HCT116 (cell line): ENCODE measurements at regions not wholly inside any gene's neighbourhood (a gene's known extent, or its start where the extent isn't known, plus 50 kb on each side); places are given as distances from the start of the nearest gene placed in this dataset.

Source experiments
- ATAC-seq: fragments of 200-7000 bp; cut with Tn5 transposase; 2 replicates; pipeline ENCODE4 v1.9.1; 2020; ENCODE audit warnings: mild to moderate bottlenecking, moderate library complexity
- BruUV-seq: library from RNA; stranded (reverse); fragments of 400-500 nt; replicated peaks from 2 replicates; lab custom pipeline; 2021; lab: Mats Ljungman, UMichigan
- CTCF ChIA-PET: fragments of 300-600 bp; sonication (Branson Sonifier 250); formaldehyde crosslinking; loops from one replicate; lab custom pipeline; 2021; ENCODE audit warnings: antibody characterized with exemption; lab: Charles Lee
- POLR2A ChIA-PET: fragments of 300-600, 350-600 bp; sonication (Branson Sonifier 250); formaldehyde crosslinking; loops from one replicate; lab custom pipeline; 2021; ENCODE audit warnings: antibody characterized with exemption; lab: Charles Lee
- RAD21 ChIA-PET, 2 experiments: fragments of 300-600 bp; sonication (Branson Sonifier 250); formaldehyde crosslinking; loops; one replicate each; lab custom pipeline; 2023; ENCODE audit warnings: low total read pairs in 2 of 2; ENCODE audit not compliant: uncharacterized antibody in 2 of 2, unreplicated experiment in 2 of 2, low non-redundant PET in 1 of 2; lab: Charles Lee
- DNase-seq: peaks from one replicate; pipeline ENCODE4 v3.0.0-alpha.2; 2010; ENCODE audit warnings: low read depth, low spot score
- H2AFZ ChIP-seq: fragments of 200-600 bp; shearing (Covaris generic), sonication (generic); 2 replicates; pipeline ENCODE4 v1.6.1; 2017; ENCODE audit warnings: low read depth, mixed run types, mixed read lengths, antibody characterized with exemption, low read length; ENCODE audit not compliant: poor library complexity, severe bottlenecking
- H3K27ac ChIP-seq: 2 replicates; pipeline ENCODE4 v1.5.1; 2012; ENCODE audit warnings: low read depth, low read length
- H3K27me3 ChIP-seq: fragments of 200-600 bp; sonication (generic); 2 replicates; pipeline ENCODE4 v1.6.1; 2016; ENCODE audit warnings: mixed run types, low read length, mixed read lengths; ENCODE audit not compliant: insufficient read depth
- H3K36me3 ChIP-seq, 2 experiments: fragments of 200-500 bp in 1 of 2; fragments of 200-600 bp in 1 of 2; sonication (Bioruptor generic) in 1 of 2; sonication (generic) in 1 of 2; 2 replicates each; pipeline versions ENCODE4 v1.5.1 to v1.6.1; 2014 to 2016; ENCODE audit warnings: low read length in 2 of 2, inconsistent platforms in 1 of 2, mixed read lengths in 1 of 2, mixed run types in 1 of 2; ENCODE audit not compliant: insufficient read depth in 2 of 2, control insufficient read depth in 1 of 2
- H3K4me1 ChIP-seq, 2 experiments: fragments of 200-600 bp in 1 of 2; sonication (generic) in 1 of 2; 2 replicates each; pipeline versions ENCODE4 v1.5.1 to v1.6.1; 2012 to 2017; ENCODE audit warnings: low read length in 2 of 2, inconsistent platforms in 1 of 2, mild to moderate bottlenecking in 1 of 2, mixed read lengths in 1 of 2, mixed run types in 1 of 2, moderate library complexity in 1 of 2; ENCODE audit not compliant: insufficient read depth in 2 of 2, control insufficient read depth in 1 of 2
- H3K4me2 ChIP-seq: fragments of 200-600 bp; sonication (generic); 2 replicates; pipeline ENCODE4 v1.6.1; 2017; ENCODE audit warnings: mixed run types, low read length, mixed read lengths
- H3K4me3 ChIP-seq, 2 experiments: fragments of 200-600 bp in 1 of 2; sonication (generic) in 1 of 2; replicated peaks in 1 of 2; 2 replicates each; pipeline ENCODE4 v1.5.1; 2011 to 2016; ENCODE audit warnings: low read length in 2 of 2, control low read depth in 1 of 2, low read depth in 1 of 2, mild to moderate bottlenecking in 1 of 2, mixed read lengths in 1 of 2, mixed run types in 1 of 2
- H3K79me2 ChIP-seq: fragments of 200-600 bp; sonication (generic); 2 replicates; pipeline ENCODE4 v1.6.1; 2017; ENCODE audit warnings: mild to moderate bottlenecking, mixed run types, low read length, moderate library complexity, mixed read lengths; ENCODE audit not compliant: insufficient read depth
- H3K9ac ChIP-seq: fragments of 200-600 bp; sonication (generic); 2 replicates; pipeline ENCODE4 v1.6.1; 2016; ENCODE audit warnings: low read length, mixed read lengths
- H3K9me2 ChIP-seq: fragments of 200-600 bp; sonication (generic), shearing (Covaris generic); 2 replicates; pipeline ENCODE4 v1.6.1; 2017; ENCODE audit warnings: mixed run types, mild to moderate bottlenecking, moderate library complexity; ENCODE audit not compliant: insufficient read depth
- H3K9me3 ChIP-seq, 2 experiments: fragments of 200-500 bp in 1 of 2; fragments of 200-600 bp in 1 of 2; sonication (Bioruptor generic) in 1 of 2; sonication (generic) in 1 of 2; 2 replicates each; pipeline ENCODE4 v1.6.1; 2014 to 2017; ENCODE audit warnings: low read length in 2 of 2, mixed read lengths in 2 of 2, inconsistent platforms in 1 of 2, low read depth in 1 of 2, mild to moderate bottlenecking in 1 of 2, mixed run types in 1 of 2, moderate library complexity in 1 of 2; ENCODE audit not compliant: control insufficient read depth in 1 of 2, insufficient read depth in 1 of 2
- H4K20me1 ChIP-seq: fragments of 200-600 bp; sonication (generic), shearing (Covaris generic); 2 replicates; pipeline ENCODE4 v1.6.1; 2017; ENCODE audit warnings: mixed run types, mild to moderate bottlenecking, moderate library complexity; ENCODE audit not compliant: insufficient read depth
- JUND ChIP-seq: IDR thresholded peaks from 2 replicates; pipeline ENCODE4 v1.6.1; 2012
- MAX ChIP-seq: IDR thresholded peaks from 2 replicates; pipeline ENCODE4 v1.6.1; 2012
- SIN3A ChIP-seq: IDR thresholded peaks from 2 replicates; pipeline ENCODE4 v1.6.1; 2012; ENCODE audit warnings: low read depth
- ZBTB33 ChIP-seq: IDR thresholded peaks from 2 replicates; pipeline ENCODE4 v1.6.1; 2011; ENCODE audit warnings: mild to moderate bottlenecking, low read length, moderate library complexity; ENCODE audit not compliant: insufficient replicate concordance; ENCODE audit errors: extremely low read depth
- intact Hi-C: fragments of 100-400 bp; cut with micrococcal nuclease; formaldehyde crosslinking; loops from 2 replicates; pipeline ENCODE4 v1.10.0; 2022

- no peak for DNase-seq
- CTCF ChIA-PET, result no interaction called here
- intact Hi-C loops, result no loop called here
- Histone ChIP-seq H3K9ac (no peak overlapping the region), H4K20me1 (no peaks in the 10 kb centered on the region), H3K27ac (no peak overlapping the region), H3K4me3 (no peak overlapping the region), H3K36me3 (no peaks in the 10 kb centered on the region)
- RAD21 ChIA-PET, result no interaction called here
- TF ChIP-seq MAX, result no peak
- no peak for TF ChIP-seq ZBTB33
- TF ChIP-seq SIN3A, result no peak
- TF ChIP-seq, all 23 proteins: peak for 0
- Histone ChIP-seq H3K4me1 (no peaks in the 10 kb centered on the region), H3K27me3 (no peaks in the 10 kb centered on the region), H3K9me2 (no peaks in the 10 kb centered on the region), H2AFZ (no peak overlapping the region), H3K4me2 (no peak overlapping the region), H3K79me2 (no peaks in the 10 kb centered on the region), H3K9me3 (no peaks in the 10 kb centered on the region)
- ATAC-seq, result no peak
- POLR2A ChIA-PET, result no interaction called here
- BruUV-seq, result no TSS peak
Measured at GRCh38 chr5:53167836-53168235, 58.3 kb upstream of the MOCS2 start.

DNA sequence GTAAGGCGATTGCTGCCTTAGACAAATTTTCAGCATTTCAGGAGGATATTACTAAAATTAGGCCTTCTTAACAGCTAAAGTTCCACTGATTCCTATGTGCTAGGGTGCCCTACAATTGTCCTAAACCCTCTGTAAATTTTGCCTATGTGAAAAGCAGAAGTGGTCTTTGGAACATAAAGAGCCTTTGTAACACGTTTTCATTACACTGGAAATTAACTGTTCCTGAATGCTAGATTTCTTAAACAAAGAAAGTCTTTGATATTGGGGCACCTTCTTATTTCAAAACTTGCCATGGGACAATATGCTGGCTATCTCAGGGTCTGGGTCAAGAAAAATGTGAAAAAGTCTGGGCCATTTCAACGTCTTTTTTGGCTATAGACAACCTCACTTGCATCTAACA lies 60.4 kb upstream of the MOCS2 start:
- POLR2A ChIA-PET, result no interaction called here
- intact Hi-C loops, result loop anchor here (2.0 to 5.0 kb wide), 3 partner anchors 261 to 1062 kb away; no protein-coding TSS in a partner anchor
- Histone ChIP-seq H4K20me1 (no peaks in the 10 kb centered on the region), H2AFZ (no peak overlapping the region), H3K36me3 (no peaks in the 10 kb centered on the region), H3K4me2 (no peak overlapping the region), H3K9me2 (no peaks in the 10 kb centered on the region), H3K79me2 (no peaks in the 10 kb centered on the region), H3K9me3 (no peaks in the 10 kb centered on the region), H3K4me1 (no peaks in the 10 kb centered on the region), H3K27me3 (no peaks in the 10 kb centered on the region), H3K27ac (no peak overlapping the region), H3K4me3 (no peak overlapping the region), H3K9ac (no peak overlapping the region)
- BruUV-seq, result no TSS peak
- no peak for DNase-seq
- RAD21 ChIA-PET, result no interaction called here
- ATAC-seq, result no peak
- TF ChIP-seq SIN3A (no peak), JUND (no peak)
- CTCF ChIA-PET, result interaction anchor here (0.6 to 1.6 kb wide), 4 partner anchors 20 to 1065 kb away, joined by 3 to 6 read pairs (median 4); no protein-coding TSS in a partner anchor
